OCI-LY3 (cell line): ENCODE measurements at regions not wholly inside any gene's neighbourhood (a gene's known extent, or its start where the extent isn't known, plus 50 kb on each side); places are given as distances from the start of the nearest gene placed in this dataset.

Source experiments
- H2AFZ ChIP-seq: fragments of 200-600, 300-600 bp; shearing (Covaris generic); 2 replicates; pipeline ENCODE4 v1.6.0; 2014; ENCODE audit warnings: antibody characterized with exemption, low read depth, low read length
- H3K27ac ChIP-seq: fragments of 200-600, 300-600 bp; sonication (generic); 2 replicates; pipeline ENCODE4 v1.5.1; 2014; ENCODE audit warnings: mild to moderate bottlenecking, low read length, moderate library complexity, mixed read lengths
- H3K27me3 ChIP-seq: fragments of 200-600, 300-600 bp; sonication (generic); 2 replicates; pipeline ENCODE4 v1.6.1; 2014; ENCODE audit warnings: low read depth, low read length, mixed read lengths
- H3K36me3 ChIP-seq: fragments of 200-600, 300-600 bp; sonication (generic); replicated peaks from 2 replicates; pipeline ENCODE3; 2014; ENCODE audit warnings: low read depth, low read length, mixed read lengths
- H3K4me1 ChIP-seq: fragments of 300-600, 200-600 bp; sonication (generic); 2 replicates; pipeline ENCODE4 v1.6.1; 2014; ENCODE audit warnings: low read length, mixed read lengths
- H3K4me2 ChIP-seq: fragments of 200-600, 300-600 bp; sonication (generic); 2 replicates; pipeline ENCODE4 v1.6.1; 2014; ENCODE audit warnings: low read length, mixed read lengths
- H3K4me3 ChIP-seq: fragments of 300-600, 200-600 bp; sonication (generic); 2 replicates; pipeline ENCODE4 v1.5.1; 2014; ENCODE audit warnings: antibody characterized with exemption, mild to moderate bottlenecking, low read length, moderate library complexity
- H3K79me2 ChIP-seq: fragments of 300-600, 200-600 bp; shearing (Covaris generic); 2 replicates; pipeline ENCODE4 v1.6.1; 2014; ENCODE audit warnings: mild to moderate bottlenecking, low read length, mixed read lengths
- H3K9ac ChIP-seq: fragments of 300-600, 200-600 bp; shearing (Covaris generic); 2 replicates; pipeline ENCODE4 v1.6.0; 2014; ENCODE audit warnings: mild to moderate bottlenecking, low read length, moderate library complexity
- H3K9me3 ChIP-seq: fragments of 200-600, 300-600 bp; shearing (Covaris generic); 2 replicates; pipeline ENCODE4 v1.6.1; 2014; ENCODE audit warnings: low read length, mixed read lengths; ENCODE audit not compliant: insufficient read depth
- H4K20me1 ChIP-seq: fragments of 200-600, 300-600 bp; sonication (generic); 2 replicates; pipeline ENCODE4 v1.6.1; 2016; ENCODE audit warnings: low read length, mixed read lengths; ENCODE audit not compliant: insufficient read depth
- CTCF ChIP-seq: fragments of 200-600, 300-600 bp; sonication (generic); IDR thresholded peaks from 2 replicates; pipeline ENCODE4 v1.5.1; 2014; ENCODE audit warnings: antibody characterized with exemption, low read length, low read depth
- EZH2phosphoT487 ChIP-seq: fragments of 200-600 bp; shearing (Covaris generic); IDR thresholded peaks from 2 replicates; pipeline ENCODE4 v1.6.1; 2018; ENCODE audit warnings: antibody characterized with exemption, mixed run types, low read depth

- no peak overlapping the region for H3K9ac ChIP-seq
- H3K79me2 ChIP-seq, result no peaks in the 10 kb centered on the region
- no peak overlapping the region for H3K4me2 ChIP-seq
- H3K36me3 ChIP-seq, result no peaks in the 10 kb centered on the region
- H3K4me3 ChIP-seq, result no peak overlapping the region
- H3K27me3 ChIP-seq, result peaks cover 41% of the 10 kb centered on the region
- H4K20me1 ChIP-seq, result no peaks in the 10 kb centered on the region
- TF ChIP-seq EZH2phosphoT487, result no peak
- TF ChIP-seq CTCF, result no peak
- no peak overlapping the region for H2AFZ ChIP-seq
- H3K9me3 ChIP-seq, result no peaks in the 10 kb centered on the region
- H3K4me1 ChIP-seq, result peaks cover 10% of the 10 kb centered on the region
- H3K27ac ChIP-seq, result no peak overlapping the region
Measured at GRCh38 chr1:208850442-208850841, 606.3 kb upstream of the PLXNA2 start.

- Histone ChIP-seq H3K4me3 (no peak overlapping the region), H3K27me3 (peaks cover 50% of the 10 kb centered on the region), H3K4me2 (no peak overlapping the region), H3K4me1 (peaks cover 14% of the 10 kb centered on the region), H3K79me2 (no peaks in the 10 kb centered on the region), H3K9ac (no peak overlapping the region), H3K36me3 (no peaks in the 10 kb centered on the region), H3K27ac (no peak overlapping the region), H3K9me3 (no peaks in the 10 kb centered on the region), H4K20me1 (no peaks in the 10 kb centered on the region), H2AFZ (no peak overlapping the region)
- TF ChIP-seq EZH2phosphoT487, result no peak
- TF ChIP-seq CTCF, result no peak
Measured at GRCh38 chr1:208851366-208851765, 607.2 kb upstream of the PLXNA2 start.

- Histone ChIP-seq H2AFZ (no peak overlapping the region), H3K4me2 (no peak overlapping the region), H3K9ac (no peak overlapping the region), H3K27ac (no peak overlapping the region), H3K9me3 (no peaks in the 10 kb centered on the region), H3K4me1 (peaks cover 14% of the 10 kb centered on the region), H3K4me3 (no peak overlapping the region), H3K79me2 (no peaks in the 10 kb centered on the region), H4K20me1 (no peaks in the 10 kb centered on the region), H3K36me3 (no peaks in the 10 kb centered on the region), H3K27me3 (peaks cover 53% of the 10 kb centered on the region)
- TF ChIP-seq EZH2phosphoT487, result no peak
- TF ChIP-seq CTCF, result no peak
Measured at GRCh38 chr1:208852911-208853310, 608.7 kb upstream of the PLXNA2 start.

GRCh38 chr1:208855403-208855802 is 611.2 kb upstream of the PLXNA2 start:
- H3K79me2 ChIP-seq, result no peaks in the 10 kb centered on the region
- no peaks in the 10 kb centered on the region for H3K9me3 ChIP-seq
- H2AFZ ChIP-seq, result no peak overlapping the region
- TF ChIP-seq CTCF (no peak), EZH2phosphoT487 (no peak)
- peaks cover 46% of the 10 kb centered on the region for H3K27me3 ChIP-seq
- no peak overlapping the region for H3K27ac ChIP-seq
- no peaks in the 10 kb centered on the region for H3K36me3 ChIP-seq
- no peak overlapping the region for H3K4me3 ChIP-seq
- no peak overlapping the region for H3K9ac ChIP-seq
- H4K20me1 ChIP-seq, result no peaks in the 10 kb centered on the region
- peak overlapping the region; percentile 34 for H3K4me2 ChIP-seq
- peaks cover 14% of the 10 kb centered on the region for H3K4me1 ChIP-seq
